Small intestine (tissue), 7 donors: ENCODE measurements at regions not wholly inside any gene's neighbourhood (a gene's known extent, or its start where the extent isn't known, plus 50 kb on each side); places are given as distances from the start of the nearest gene placed in this dataset.
A peak's percentile ranks its signal among the peaks of the same experiment; 100 is the strongest.

Experiments
- DNase-seq, 2 donors: peaks; one replicate each; pipeline versions ENCODE4 v3.0.0 to v3.0.0-alpha.2; 2013
- FAIRE-seq: peaks from 2 replicates; lab custom pipeline; 2012; peaks lifted over from hg19 to GRCh38; lab: Jason Lieb, UNC
- H3K27ac ChIP-seq, 3 donors: one replicate each; pipeline ENCODE4 v1.5.1; 2013; ENCODE audit warnings: low read length in 2 of 3, mild to moderate bottlenecking in 2 of 3, control low read depth in 1 of 3, inconsistent platforms in 1 of 3, low read depth in 1 of 3, moderate library complexity in 1 of 3
- H3K27me3 ChIP-seq, 3 donors: one replicate each; pipeline ENCODE4 v1.6.1; 2013; ENCODE audit warnings: low read length in 3 of 3, inconsistent platforms in 1 of 3; ENCODE audit not compliant: control insufficient read depth in 3 of 3, insufficient read depth in 3 of 3
- H3K36me3 ChIP-seq, 3 donors: one replicate each; pipeline ENCODE4 v1.6.1; 2013; ENCODE audit warnings: low read length in 3 of 3, inconsistent platforms in 1 of 3, low read depth in 1 of 3, mild to moderate bottlenecking in 1 of 3, moderate library complexity in 1 of 3; ENCODE audit not compliant: control insufficient read depth in 3 of 3, insufficient read depth in 2 of 3
- H3K4me1 ChIP-seq, 3 donors: one replicate each; pipeline ENCODE4 v1.6.1; 2013; ENCODE audit warnings: low read length in 2 of 3, inconsistent platforms in 1 of 3, low read depth in 1 of 3, mild to moderate bottlenecking in 1 of 3, moderate library complexity in 1 of 3; ENCODE audit not compliant: control insufficient read depth in 3 of 3, insufficient read depth in 2 of 3
- H3K4me3 ChIP-seq, 3 donors: one replicate each; pipeline ENCODE4 v1.5.1; 2013; ENCODE audit warnings: low read length in 3 of 3, control low read depth in 1 of 3, inconsistent platforms in 1 of 3, low read depth in 1 of 3, mild to moderate bottlenecking in 1 of 3, moderate library complexity in 1 of 3
- H3K9me3 ChIP-seq, 2 donors: one replicate each; pipeline ENCODE4 v1.6.1; 2013; ENCODE audit warnings: low read depth in 1 of 2, low read length in 1 of 2; ENCODE audit not compliant: control insufficient read depth in 2 of 2, insufficient read depth in 1 of 2
- WGBS, 3 donors: extraction: QIAGEN DNeasy Blood & Tissue Kit; methylation state at CpG; one replicate each; pipeline ENCODE4 v1.1.7; 2013; 5-methylcytosine and 5-hydroxymethylcytosine counted together
- donor health status: healthy with polysubstance abuse.
- donor health status: control.
- donor health status: control.
- donor health status: Bipolar disorder and iron deficiency.
- donor health status: healthy.

GRCh38 chr15:62532367-62532766 is 367.3 kb upstream of the C2CD4B start:
- Histone ChIP-seq H3K36me3 (no peaks in the 10 kb centered on the region), H3K4me1 (no peaks in the 10 kb centered on the region), H3K27me3 (no peaks in the 10 kb centered on the region), H3K9me3 (no peaks in the 10 kb centered on the region), H3K4me3 (no peak overlapping the region), H3K27ac (no peak overlapping the region)
- 86 to 94% (median 90%) methylated on average over 2 of the region's 2 CpGs for WGBS, 3 donors
- no peak for DNase-seq
- no peak for FAIRE-seq

- Histone ChIP-seq H3K27me3 (no peaks in the 10 kb centered on the region), H3K4me1 (no peaks in the 10 kb centered on the region), H3K36me3 (no peaks in the 10 kb centered on the region), H3K9me3 (no peaks in the 10 kb centered on the region), H3K27ac (no peak overlapping the region), H3K4me3 (no peak overlapping the region)
- FAIRE-seq (no peak), DNase-seq (no peak)
- 80 to 100% (median 92%) methylated on average over 1 of the region's 1 CpG for WGBS, 3 donors
Observed at GRCh38 chr15:62533687-62534086, 368.6 kb upstream of the C2CD4B start.

DNA sequence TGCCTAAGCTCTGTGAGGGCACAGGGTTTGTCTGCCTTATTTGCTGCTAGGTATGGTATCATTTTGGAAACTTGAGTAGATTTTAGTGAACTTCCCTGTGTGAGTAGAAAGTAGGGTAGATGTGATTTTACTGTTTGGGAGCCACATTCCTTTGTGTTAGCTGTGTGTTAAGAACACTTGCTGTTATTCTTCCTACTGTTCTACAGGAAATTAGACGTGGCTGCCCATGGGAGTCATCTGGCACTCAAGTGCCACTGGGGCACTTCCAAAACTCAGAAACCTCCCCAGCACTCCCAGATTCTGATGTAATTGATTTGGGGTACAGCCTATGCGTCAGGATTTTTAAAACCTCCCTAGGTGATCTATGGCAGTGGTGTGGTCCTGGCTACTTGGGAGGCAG is 369.9 kb upstream of the C2CD4B start:
- DNase-seq, result no peak
- 82 to 89% (median 89%) methylated on average over 2 of the region's 2 CpGs for WGBS, 3 donors
- no peaks in the 10 kb centered on the region for H3K4me1 ChIP-seq
- H3K9me3 ChIP-seq, result no peaks in the 10 kb centered on the region
- H3K27ac ChIP-seq, result no peak overlapping the region
- no peaks in the 10 kb centered on the region for H3K36me3 ChIP-seq
- H3K27me3 ChIP-seq, result no peaks in the 10 kb centered on the region
- no peak overlapping the region for H3K4me3 ChIP-seq
- no peak for FAIRE-seq

DNA sequence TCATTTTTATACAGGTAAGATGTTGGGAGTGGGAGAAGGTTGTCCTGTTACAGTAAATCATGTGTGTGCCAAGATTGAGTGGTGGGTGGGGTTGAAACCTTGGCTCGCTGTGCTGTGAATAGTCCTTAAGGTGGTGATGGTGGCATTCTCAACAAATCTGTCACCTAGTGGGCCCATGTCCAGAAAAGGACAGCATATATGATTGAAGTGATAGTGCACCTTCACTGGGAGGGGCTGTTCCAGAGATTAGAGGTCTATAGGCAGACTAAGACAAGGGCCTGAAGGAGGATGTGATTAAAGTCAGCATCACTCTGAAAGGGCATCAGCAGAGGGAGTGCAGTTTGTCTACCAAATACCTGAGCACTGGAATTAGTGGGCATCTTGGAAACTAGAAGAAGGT is 374.2 kb upstream of the C2CD4B start:
- peaks cover 0 to 6% of the 10 kb centered on the region in 2 donors for H3K9me3 ChIP-seq
- DNase-seq (no peak), FAIRE-seq (no peak)
- H3K27me3 ChIP-seq, result no peaks in the 10 kb centered on the region
- no peak overlapping the region for H3K4me3 ChIP-seq
- H3K36me3 ChIP-seq, result no peaks in the 10 kb centered on the region
- no peak overlapping the region for H3K27ac ChIP-seq
- 52 to 84% (median 61%) methylated on average over 1 of the region's 1 CpG for WGBS, 3 donors
- H3K4me1 ChIP-seq, result peaks cover 0 to 3% (median 0%) of the 10 kb centered on the region in 3 donors

DNA sequence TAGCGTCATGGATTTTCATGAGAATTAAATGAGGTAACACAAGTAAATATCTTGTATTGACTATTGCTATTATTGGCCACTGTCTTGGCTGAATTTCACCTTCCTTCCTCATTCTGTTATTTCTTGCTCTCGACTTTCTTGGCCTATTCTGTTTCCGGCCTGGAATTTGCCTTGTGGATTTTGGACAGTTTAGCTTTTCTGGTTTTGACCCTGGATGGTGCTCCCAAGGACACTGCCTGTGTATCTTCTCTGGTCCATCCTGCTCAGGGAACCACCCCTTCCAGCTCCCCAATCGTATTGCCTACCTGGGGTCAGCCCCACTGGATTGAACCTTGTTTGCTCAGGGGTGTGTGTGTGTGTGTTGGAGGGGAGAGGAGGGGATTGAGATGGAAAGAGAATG is 376.2 kb upstream of the C2CD4B start:
- FAIRE-seq (no peak), DNase-seq (no peak)
- Histone ChIP-seq H3K27ac (no peak overlapping the region), H3K4me1 (peaks cover 0 to 7% (median 3%) of the 10 kb centered on the region in 3 donors), H3K27me3 (no peaks in the 10 kb centered on the region), H3K4me3 (no peak overlapping the region), H3K9me3 (peaks cover 0 to 6% of the 10 kb centered on the region in 2 donors), H3K36me3 (no peaks in the 10 kb centered on the region)
- 73 to 91% (median 79%) methylated on average over 4 of the region's 4 CpGs for WGBS, 3 donors

- WGBS, 3 donors, result 81 to 93% (median 88%) methylated on average over 6 of the region's 6 CpGs
- no peak for FAIRE-seq
- H3K36me3 ChIP-seq, result no peaks in the 10 kb centered on the region
- H3K27ac ChIP-seq, result no peak overlapping the region
- H3K9me3 ChIP-seq, result peaks cover 0 to 6% of the 10 kb centered on the region in 2 donors
- H3K4me3 ChIP-seq, result no peak overlapping the region
- no peak for DNase-seq
- no peaks in the 10 kb centered on the region for H3K27me3 ChIP-seq
- peaks cover 0 to 8% (median 3%) of the 10 kb centered on the region in 3 donors for H3K4me1 ChIP-seq
Observed at GRCh38 chr15:62541846-62542245, 376.8 kb upstream of the C2CD4B start.

DNA sequence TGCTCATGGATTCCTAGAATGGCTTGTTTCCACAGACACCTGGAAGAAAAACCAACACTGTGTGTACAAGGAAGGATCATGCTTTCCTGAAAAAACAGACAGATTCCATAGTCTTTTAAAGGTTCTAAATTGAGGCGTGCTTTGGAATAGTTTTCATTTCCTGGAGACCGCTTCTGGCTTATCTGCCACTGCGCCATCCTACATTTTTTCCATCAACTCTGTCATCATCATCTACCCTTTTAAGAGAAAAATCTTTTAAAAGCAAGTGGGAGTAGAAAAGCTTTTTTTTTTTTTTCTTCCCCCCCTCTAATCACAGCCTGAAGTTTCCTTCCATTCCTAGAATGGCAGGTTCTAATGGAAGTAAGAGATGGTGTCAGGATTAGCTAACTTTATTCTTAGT is 379.4 kb upstream of the C2CD4B start:
- WGBS, 3 donors, result 91 to 96% (median 94%) methylated on average over 3 of the region's 3 CpGs
- Histone ChIP-seq H3K27ac (no peak overlapping the region), H3K27me3 (no peaks in the 10 kb centered on the region), H3K9me3 (peaks cover 0 to 6% of the 10 kb centered on the region in 2 donors), H3K4me3 (no peak overlapping the region), H3K36me3 (no peaks in the 10 kb centered on the region), H3K4me1 (peaks cover 0 to 8% (median 3%) of the 10 kb centered on the region in 3 donors)
- DNase-seq, result no peak
- FAIRE-seq, result no peak

GRCh38 chr15:62545467-62546227 is 380.6 kb upstream of the C2CD4B start:
- FAIRE-seq (no peak), DNase-seq (peak in 1 of 2 donors; percentile 55)
- Histone ChIP-seq H3K36me3 (no peaks in the 10 kb centered on the region), H3K9me3 (peaks cover 0 to 2% of the 10 kb centered on the region in 2 donors), H3K27me3 (no peaks in the 10 kb centered on the region), H3K27ac (no peak overlapping the region), H3K4me1 (peaks cover 0 to 8% (median 0%) of the 10 kb centered on the region in 3 donors), H3K4me3 (no peak overlapping the region)
- WGBS, 3 donors, result 31 to 47% (median 44%) methylated on average over 4 of the region's 4 CpGs
